ENCODE measurements at regions not wholly inside any gene's neighbourhood (a gene's known extent, or its start where the extent isn't known, plus 50 kb on each side); places are given as distances from the start of the nearest gene placed in this dataset.
"Not testable (repeated sequence)": the region's sequence is repeated elsewhere in the genome, so short reads cannot be mapped to it uniquely, and the experiment has no call there.

GRCh38 chr21:19999369-20000272, 998.6 kb upstream of the NCAM2 start:
- no peak for DNase-seq

GRCh38 chr21:20004367-20004766, 993.8 kb upstream of the NCAM2 start:
- DNase-seq, result no peak

DNA sequence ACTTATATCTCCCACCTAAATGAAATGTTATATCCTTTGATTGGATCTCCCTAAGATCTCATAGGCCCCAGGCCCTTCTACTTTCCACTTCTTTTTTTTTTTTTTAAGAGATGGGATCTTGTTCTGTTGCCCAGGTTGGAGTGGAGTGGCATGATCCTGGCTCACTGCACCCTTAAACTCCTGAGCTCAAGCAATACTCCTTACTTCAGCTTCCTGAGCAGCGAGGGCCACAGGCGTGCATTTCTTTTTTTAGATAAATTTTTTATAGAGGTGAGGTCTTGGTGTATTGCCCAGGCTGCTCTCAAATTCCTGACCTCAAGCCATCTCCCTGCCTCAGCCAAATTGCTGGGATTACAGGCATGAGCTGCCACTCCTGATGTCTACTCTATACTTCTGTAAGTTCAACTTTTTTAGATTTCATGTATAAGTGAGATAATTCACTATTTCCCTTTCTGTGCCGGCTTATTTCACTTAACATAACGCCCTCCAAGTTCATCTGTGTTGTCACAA, 987.5 kb upstream of the NCAM2 start:
- no peak for DNase-seq

- DNase-seq, result no peak
Observed at GRCh38 chr21:20013851-20014250, 984.4 kb upstream of the NCAM2 start.

GRCh38 chr21:20016435-20017005, 981.7 kb upstream of the NCAM2 start:
- no peak for DNase-seq

DNA sequence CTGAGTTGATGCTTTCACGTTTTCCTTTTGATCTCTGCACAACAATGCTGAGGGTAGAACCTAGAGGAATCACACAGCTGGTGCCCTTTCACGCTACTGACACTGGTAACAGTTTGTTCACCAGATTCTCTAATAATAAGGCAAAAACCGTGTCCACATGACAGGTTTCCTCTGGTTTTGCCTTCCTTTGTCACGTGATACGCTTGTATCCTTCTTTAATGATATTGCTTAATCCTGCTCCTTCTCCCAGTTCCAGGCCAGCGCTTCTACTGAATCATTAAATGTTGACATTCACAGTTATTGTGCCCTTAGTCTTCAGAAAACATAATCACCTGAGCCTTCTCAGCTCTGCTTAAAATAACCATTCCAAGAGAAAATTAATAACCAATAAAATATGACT, 978.2 kb upstream of the NCAM2 start:
- no peak for DNase-seq

GRCh38 chr21:20023193-20023592, 975.0 kb upstream of the NCAM2 start:
- DNase-seq, result no peak

GRCh38 chr21:20024741-20025140, 973.5 kb upstream of the NCAM2 start:
- DNase-seq, result no peak

GRCh38 chr21:20026543-20026942, 971.7 kb upstream of the NCAM2 start:
- DNase-seq, result no peak

DNA sequence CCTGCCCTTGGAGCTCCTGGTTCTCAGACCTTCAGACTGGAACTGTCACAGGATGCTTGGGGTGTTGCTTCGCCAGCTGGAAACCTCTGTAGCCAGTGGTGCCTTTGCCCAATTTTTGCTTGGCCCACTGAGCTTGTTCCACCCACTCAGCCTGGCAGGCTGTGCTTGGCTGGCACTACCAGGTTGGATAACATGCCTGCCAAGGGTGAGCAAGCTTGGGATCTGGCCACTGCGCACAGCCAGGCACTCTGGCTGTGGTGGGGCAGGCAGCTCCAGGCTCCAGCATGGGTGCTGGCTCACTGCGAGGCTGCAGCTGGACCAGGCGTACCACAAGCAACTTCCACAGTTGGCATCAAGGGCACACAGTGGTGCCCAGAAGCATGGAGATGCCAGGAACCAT, 967.8 kb upstream of the NCAM2 start:
- DNase-seq, result no peak

GRCh38 chr21:20031807-20032206, 966.4 kb upstream of the NCAM2 start:
- no peak for DNase-seq

- DNase-seq, result peak; percentile 3
Observed at GRCh38 chr21:20040768-20041167, 957.4 kb upstream of the NCAM2 start.

DNA sequence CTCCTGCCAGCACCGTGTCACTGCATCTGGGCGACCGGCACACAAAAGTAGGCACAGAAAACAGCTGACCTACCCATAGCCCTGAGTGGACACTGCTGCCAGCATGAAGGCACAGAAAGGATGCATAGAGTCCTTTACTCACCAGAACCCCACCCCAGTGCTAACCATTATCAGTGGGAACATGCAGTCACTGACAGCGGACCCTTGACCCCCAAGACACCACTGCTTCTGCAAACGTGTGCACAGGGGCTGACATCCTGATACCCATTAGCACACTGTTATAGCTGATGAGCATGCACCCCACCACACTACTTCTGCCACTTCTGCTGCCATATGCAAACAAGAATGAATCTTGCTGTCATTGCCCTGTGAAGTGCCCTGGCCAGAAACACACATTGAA, 953.0 kb upstream of the NCAM2 start:
- no peak for DNase-seq

GRCh38 chr21:20048130-20048837, 949.9 kb upstream of the NCAM2 start:
- DNase-seq, result not testable (repeated sequence)

GRCh38 chr21:20083336-20083735, 914.9 kb upstream of the NCAM2 start:
- DNase-seq, result no peak

DNA sequence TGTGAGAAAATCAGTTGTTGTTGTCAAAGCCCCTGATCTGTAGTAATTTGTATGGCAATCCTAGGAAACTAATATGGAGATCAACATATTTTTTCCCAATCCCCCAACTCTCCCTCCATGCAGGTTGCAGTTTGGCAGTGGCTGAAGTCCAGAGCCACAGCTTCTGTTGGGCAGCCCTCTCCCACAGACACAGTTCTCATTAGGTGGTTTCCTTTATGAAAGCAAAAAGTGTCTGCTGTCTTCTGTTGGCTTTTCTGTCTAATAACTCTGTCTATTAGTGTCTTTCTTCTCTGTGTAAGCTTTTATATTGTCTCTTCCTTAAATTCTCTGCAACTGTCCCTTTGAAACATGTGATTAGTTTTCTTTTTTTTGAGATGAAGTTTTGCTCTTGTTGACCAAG, 914.3 kb upstream of the NCAM2 start:
- DNase-seq, result no peak

GRCh38 chr21:20086508-20086907, 911.7 kb upstream of the NCAM2 start:
- DNase-seq, result no peak

GRCh38 chr21:20106368-20106767, 891.8 kb upstream of the NCAM2 start:
- DNase-seq, result no peak

DNA sequence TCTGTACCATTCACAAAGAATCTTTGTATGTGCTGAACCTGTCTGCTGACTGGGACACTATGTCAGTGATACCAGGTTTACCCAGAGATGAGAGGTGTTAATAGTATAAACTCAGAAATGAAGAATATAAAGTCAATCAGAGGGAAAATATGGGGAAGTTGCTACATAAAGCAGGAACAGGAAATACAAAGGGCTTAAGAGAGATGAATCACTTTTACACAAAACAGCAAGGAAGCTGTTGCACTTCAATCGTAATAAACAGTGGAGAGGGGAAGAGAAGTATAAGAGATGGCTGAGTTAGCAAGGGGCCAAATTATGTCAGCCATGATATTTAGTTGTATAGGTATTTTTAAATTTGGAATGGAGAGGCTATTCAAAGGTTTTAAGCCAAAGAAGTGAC, 890.2 kb upstream of the NCAM2 start:
- DNase-seq, result no peak

- no peak for DNase-seq
Observed at GRCh38 chr21:20108976-20109540, 889.2 kb upstream of the NCAM2 start.

DNA sequence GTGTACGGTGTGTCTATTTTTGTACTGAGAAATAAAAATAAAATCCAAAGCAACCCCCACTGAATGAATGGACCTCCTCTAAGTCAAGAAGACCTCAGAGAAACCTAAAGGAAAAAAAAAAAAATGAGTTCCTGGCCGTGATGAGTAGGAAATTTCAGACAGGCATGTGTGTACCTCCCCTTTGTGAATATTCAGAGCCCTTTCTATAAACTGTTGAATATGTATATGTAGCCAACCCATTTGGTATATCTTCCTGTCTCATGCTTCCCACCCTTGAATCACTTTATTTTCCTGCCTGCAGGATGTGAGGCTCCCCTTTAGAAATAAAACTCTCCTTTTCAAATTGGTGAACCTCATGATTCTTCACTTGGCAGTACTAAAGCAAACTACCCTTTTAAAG, 887.8 kb upstream of the NCAM2 start:
- no peak for DNase-seq

GRCh38 chr21:20151741-20152140, 846.5 kb upstream of the NCAM2 start:
- no peak for DNase-seq

- no peak for DNase-seq
Observed at GRCh38 chr21:20163167-20163566, 835.0 kb upstream of the NCAM2 start.

Measured in left kidney (tissue), 1 donor.